ENCODE measurements at regions not wholly inside any gene's neighbourhood (a gene's known extent, or its start where the extent isn't known, plus 50 kb on each side); places are given as distances from the start of the nearest gene placed in this dataset.
A peak's percentile ranks its signal among the peaks of the same experiment; 100 is the strongest.

DNA sequence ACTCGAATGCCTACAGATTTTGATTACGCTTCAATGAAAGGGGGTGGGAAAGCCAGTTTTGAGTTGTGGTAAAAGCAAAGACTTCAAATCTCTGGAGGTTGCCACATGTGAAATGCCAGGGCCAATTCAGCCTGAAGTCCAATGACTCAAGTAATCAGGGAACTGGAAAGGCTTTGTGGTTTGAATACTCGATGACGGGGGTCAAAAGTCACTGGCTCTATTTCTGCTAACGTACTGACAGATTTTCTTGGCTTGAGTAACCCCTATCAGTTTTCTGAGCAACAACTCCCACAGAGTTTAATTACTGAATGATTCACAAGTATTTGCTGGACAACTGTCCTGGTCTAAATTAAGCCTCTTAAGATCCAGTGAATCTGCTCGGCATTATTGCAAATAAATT, 152.2 kb downstream of the SIPA1L2 start:
- no peak for DNase-seq (ENCODE audit: low spot score)

GRCh38 chr1:232476538-232476950, 153.4 kb downstream of the SIPA1L2 start:
- no peak for DNase-seq (ENCODE audit: low spot score)

DNA sequence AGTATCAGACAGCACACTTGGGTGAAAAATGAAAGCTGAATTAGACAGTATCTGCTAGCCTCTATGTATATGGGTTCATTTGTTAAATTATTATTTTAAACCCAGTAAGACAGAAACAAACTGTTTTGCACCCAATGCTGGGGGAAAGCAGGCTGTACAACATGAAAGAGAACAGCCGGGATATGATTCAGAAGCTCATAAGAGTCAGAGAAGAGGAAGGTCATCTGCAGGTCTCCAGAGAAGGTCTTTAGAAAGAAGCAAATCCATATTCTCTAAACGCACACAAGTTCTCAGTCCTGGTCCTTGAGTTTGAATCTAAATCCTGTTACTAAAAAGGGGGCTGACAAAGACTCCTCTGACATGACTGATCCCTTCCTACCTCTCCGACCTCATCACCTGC, 155.1 kb downstream of the SIPA1L2 start:
- DNase-seq (ENCODE audit: low spot score) = no peak

GRCh38 chr1:232473900-232474299, 156.0 kb downstream of the SIPA1L2 start:
- DNase-seq (ENCODE audit: low spot score) = no peak

DNA sequence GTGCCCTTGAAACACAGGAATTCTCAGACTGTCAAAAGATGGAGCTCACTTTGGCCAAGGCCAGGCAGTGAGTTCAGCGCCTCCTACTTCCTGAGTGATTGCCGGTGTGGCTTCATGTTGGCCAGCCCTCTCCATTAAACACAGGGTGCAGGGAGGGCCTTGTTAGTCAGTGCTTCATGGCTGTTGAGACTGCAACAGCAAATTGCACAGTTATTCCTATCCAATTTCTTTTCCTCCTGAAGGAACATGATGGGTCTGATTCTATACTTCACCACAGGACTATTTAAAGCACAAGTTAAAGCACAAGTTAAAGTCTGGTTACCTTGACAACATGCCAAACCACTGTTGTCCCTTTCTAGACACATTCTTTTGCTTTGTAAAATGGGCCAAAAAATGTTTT, 156.6 kb downstream of the SIPA1L2 start:
- no peak for DNase-seq (ENCODE audit: low spot score)

DNA sequence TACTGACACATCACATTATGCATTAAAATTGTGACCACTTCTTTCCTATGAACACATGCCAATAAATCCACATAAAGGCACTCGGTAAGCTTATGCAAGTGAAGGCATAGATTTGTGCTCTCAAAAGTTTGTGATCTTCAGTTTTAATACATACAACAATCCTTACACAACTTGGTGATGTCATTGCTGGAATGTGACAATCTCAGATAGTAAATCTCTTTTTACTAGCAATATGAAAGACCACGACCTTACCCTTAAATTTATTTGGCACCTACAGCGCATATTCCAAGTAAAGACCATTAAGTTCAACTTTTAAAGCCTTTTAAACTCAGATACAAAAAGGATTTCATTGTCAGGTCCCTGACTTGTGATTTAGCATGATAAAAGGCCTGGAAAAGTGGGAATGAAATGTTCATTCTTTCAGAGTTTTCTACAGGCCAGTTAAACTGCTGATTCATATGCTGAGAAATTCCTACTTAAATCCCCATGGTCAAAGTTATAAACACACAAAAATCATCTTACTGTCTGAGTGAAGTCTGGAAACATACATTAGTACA, 157.4 kb downstream of the SIPA1L2 start:
- DNase-seq (ENCODE audit: low spot score) = no peak

- no peak for DNase-seq (ENCODE audit: low spot score)
These were observed 158.7 kb downstream of the SIPA1L2 start for GRCh38 chr1:232471250-232471649.

GRCh38 chr1:232470711-232471110, 159.2 kb downstream of the SIPA1L2 start:
- no peak for DNase-seq (ENCODE audit: low spot score)

- no peak for DNase-seq (ENCODE audit: low spot score)
These were observed 161.7 kb downstream of the SIPA1L2 start for GRCh38 chr1:232468249-232468648.

GRCh38 chr1:232467073-232467760, 162.7 kb downstream of the SIPA1L2 start:
- no peak for DNase-seq (ENCODE audit: low spot score)

- DNase-seq (ENCODE audit: low spot score) = no peak
These were observed 165.6 kb downstream of the SIPA1L2 start for GRCh38 chr1:232464325-232464724.

GRCh38 chr1:232463225-232463624, 166.7 kb downstream of the SIPA1L2 start:
- no peak for DNase-seq (ENCODE audit: low spot score)

DNA sequence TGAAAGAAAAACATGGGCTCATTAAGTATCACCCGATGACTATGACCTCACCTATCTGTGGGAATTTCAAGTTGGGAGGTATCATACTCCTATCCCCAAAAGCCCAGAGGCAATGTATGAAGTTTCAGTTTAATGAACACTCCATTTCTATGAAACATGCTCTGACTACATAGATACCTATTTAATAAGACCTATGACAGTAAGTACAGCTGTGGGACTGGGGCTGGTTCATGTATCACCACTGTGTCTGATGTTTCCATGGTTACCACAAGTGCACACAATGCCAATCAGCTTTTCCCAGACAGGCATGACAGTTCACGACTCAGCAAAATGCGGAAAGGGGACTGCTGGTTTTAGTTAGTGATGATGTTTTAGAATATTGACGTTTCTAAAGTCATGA, 167.7 kb downstream of the SIPA1L2 start:
- DNase-seq (ENCODE audit: low spot score) = no peak

- no peak for DNase-seq (ENCODE audit: low spot score)
These were observed 170.1 kb downstream of the SIPA1L2 start for GRCh38 chr1:232459826-232460225.

DNA sequence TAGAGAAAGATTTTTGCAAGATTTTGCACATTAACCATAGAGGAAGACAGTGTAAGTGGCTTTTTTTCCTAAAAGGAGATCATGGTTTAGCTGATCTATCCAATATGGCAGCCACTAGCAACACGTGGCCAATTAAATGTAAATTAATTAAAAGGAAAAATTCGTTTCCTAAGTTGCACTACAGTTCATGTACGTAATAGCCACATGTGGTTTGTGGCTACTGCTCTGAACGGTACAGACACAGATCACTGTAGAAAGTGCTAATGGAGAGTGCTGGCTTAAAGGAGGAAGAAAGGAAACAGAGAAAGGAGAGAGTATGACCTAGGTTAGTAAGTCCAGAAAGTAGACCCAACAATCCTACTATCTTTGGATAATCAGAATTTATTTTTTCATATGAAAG, 170.8 kb downstream of the SIPA1L2 start:
- no peak for DNase-seq (ENCODE audit: low spot score)

GRCh38 chr1:232457595-232457994, 172.3 kb downstream of the SIPA1L2 start:
- no peak for DNase-seq (ENCODE audit: low spot score)

DNA sequence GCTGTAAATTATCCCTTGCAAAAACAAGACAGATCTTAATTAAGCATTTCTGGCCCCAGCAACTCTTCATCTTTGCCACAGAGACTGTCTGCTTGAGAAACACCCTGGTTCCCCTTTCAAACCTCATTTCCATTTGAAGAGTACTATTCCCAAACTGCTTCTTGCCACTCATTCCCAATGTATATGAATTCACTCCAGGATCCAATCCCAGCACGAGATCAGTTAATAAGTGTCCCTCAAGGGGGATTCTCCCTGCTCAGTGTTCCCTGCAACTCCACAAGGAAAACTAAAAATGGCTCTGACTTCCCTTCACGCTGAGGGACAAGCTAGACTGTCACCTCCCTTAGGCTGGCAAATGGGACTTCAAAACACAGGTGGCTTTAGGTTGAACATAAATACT, 173.2 kb downstream of the SIPA1L2 start:
- DNase-seq (ENCODE audit: low spot score) = peak; percentile 12

DNA sequence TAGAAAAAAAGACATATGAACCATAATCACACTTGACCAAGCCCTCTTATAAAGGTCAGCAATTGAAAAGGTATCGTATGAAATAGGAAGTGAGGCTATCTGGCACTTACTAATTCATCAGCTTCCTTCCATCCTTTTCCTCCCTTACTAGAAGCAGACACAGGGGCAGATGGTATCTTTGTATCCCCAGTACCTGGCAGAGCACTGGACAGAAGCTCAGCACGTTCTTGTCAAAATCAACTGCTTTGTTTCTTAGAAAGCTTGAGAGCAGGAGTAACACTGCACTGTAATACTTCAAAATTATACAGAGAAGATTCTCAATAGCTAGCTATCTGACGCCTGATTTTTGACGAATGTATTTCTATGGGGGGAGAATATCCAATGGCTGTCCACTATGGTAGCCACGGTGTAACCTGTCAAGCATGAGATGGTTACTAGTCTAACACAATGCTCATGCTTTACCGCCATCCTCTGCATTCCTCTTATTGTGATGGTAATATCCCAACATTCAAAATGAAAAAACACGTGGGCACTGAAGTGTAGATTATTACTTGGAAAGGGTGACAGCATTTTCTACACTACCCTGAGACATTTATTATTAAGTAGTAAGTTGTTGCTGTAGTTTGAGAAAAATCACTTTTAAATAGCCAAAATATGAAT, 175.6 kb downstream of the SIPA1L2 start:
- DNase-seq (ENCODE audit: low spot score) = no peak

DNA sequence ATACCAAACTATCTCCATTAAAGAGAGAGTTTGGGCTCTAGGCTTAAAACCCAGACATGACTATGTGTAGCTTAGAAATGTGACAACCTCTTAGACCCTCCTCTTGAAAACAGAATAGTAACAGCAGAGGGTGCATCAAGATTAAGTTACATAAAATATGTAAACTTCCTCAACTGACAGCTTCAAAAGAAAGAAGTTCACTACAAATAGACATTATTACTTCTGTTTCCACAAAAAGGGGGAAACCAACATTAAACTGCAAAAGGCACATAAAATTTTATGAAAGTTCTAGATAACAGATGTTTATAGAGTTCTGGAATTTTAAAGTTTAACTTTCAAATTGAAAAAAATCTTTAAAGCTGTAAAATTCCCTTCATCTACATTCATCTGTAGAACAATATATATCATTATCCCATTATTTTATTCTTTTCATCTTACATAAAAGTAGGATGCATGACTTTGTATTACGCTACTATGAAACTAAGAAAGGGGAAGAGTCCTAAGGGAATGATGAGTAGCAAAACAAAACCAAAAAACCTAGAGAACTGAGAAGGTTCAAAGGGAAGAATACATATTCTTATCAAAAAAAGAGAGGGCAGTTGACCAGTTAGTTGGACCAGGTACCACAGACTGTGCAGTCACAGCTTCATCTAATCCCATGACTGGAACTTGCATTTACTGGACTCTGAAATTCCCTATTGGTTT, 177.0 kb downstream of the SIPA1L2 start:
- no peak for DNase-seq (ENCODE audit: low spot score)

DNA sequence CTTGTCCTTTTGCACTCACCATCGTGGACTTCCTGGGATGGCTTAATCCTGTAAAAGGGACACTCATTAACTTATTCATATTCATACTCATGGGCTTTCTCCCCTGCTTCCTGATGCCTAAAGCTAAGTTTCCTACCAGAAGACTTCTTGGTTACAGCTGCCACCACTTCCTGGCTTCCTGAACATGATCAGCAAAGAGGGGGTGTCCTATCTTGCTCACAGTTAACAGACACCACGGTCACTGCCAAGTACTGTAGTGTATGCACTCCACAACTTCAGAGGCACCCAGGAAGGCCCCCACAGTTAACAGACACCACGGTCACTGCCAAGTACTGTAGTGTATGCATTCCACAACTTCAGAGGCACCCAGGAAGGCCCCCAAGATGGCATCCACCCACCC, 177.8 kb downstream of the SIPA1L2 start:
- DNase-seq (ENCODE audit: low spot score) = no peak

DNA sequence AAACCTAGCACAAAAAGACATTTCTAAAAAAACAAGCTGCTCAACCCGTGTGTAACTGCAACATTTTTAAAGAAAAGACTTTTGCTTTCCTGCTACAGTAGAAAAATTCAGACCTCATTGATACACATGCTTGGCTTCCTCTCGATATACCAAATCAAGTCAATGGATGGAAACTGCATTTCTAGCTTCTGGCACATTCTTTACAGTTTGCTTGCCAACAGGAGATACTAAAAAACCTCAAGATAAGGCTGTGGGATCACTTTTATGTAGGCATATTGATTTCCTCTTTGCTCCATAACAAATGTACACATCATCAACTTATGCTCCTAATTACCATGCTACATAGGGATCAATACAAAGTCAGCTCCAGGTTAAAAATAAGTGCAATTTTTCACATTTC, 178.4 kb downstream of the SIPA1L2 start:
- DNase-seq (ENCODE audit: low spot score) = no peak

DNA sequence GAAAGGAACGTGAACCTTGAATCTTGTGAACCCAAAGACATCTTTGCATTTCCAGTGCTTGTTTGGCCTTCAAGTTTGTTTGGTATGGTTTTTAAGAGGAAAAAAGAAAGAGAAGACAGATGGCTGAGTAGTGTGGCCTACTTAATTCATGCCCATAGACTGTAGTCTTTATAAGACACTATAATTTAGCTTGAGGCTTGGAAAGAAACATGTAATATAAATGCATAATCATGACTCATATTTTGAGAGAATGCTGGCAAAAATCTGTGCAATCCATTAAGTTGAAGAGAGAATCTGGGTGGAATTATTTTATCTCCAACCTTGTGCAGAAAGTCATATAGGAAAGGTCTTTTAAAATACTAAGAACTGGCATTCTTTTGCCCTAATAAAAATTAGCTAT, 179.3 kb downstream of the SIPA1L2 start:
- DNase-seq (ENCODE audit: low spot score) = no peak

DNA sequence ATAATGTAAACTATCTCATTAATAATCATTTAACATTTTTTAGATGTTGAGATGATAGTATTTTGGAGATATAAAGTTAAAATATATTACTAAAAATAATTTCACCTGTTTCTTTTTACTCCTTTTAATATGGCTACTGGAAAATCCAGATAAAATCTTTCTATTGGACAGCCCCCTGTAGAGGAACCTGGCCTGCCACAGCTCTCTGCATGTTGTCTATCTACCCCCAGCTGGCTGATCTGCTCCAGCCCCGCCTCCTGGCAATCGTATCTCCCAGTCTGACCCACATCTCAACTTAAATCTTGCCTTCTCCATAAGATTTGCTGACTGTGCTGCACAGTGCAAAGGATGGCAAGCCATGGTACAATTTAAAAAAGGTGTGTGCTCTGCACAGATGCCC, 182.8 kb downstream of the SIPA1L2 start:
- DNase-seq (ENCODE audit: low spot score) = no peak

All from pons (tissue), 1 donor.